KMS-11 (cell line): ENCODE measurements at regions not wholly inside any gene's neighbourhood (a gene's known extent, or its start where the extent isn't known, plus 50 kb on each side); places are given as distances from the start of the nearest gene placed in this dataset.

Experiments
- H2AFZ ChIP-seq: fragments of 200-600 bp; sonication (generic); 2 replicates; pipeline ENCODE4 v1.6.1; 2016; ENCODE audit warnings: antibody characterized with exemption, mixed run types, low read depth
- H3K27ac ChIP-seq: fragments of 200-600 bp; sonication (generic); 2 replicates; pipeline ENCODE4 v1.6.1; 2016; ENCODE audit warnings: mild to moderate bottlenecking, mixed run types
- H3K27me3 ChIP-seq: fragments of 200-600 bp; sonication (generic); 2 replicates; pipeline ENCODE4 v1.6.1; 2017; ENCODE audit warnings: mild to moderate bottlenecking, low read depth, mixed run types, moderate library complexity; ENCODE audit not compliant: insufficient read depth
- H3K36me3 ChIP-seq: fragments of 200-600 bp; sonication (generic); 2 replicates; pipeline ENCODE4 v1.6.1; 2017; ENCODE audit warnings: mild to moderate bottlenecking, mixed run types; ENCODE audit not compliant: insufficient read depth
- H3K4me1 ChIP-seq: fragments of 200-600 bp; sonication (generic); 2 replicates; pipeline ENCODE4 v1.6.1; 2016; ENCODE audit warnings: mild to moderate bottlenecking, low read depth, mixed run types; ENCODE audit not compliant: poor library complexity, severe bottlenecking
- H3K4me2 ChIP-seq: fragments of 200-600 bp; sonication (generic); 2 replicates; pipeline ENCODE4 v1.7.0; 2016; ENCODE audit warnings: mild to moderate bottlenecking, mixed run types
- H3K4me3 ChIP-seq: fragments of 200-600 bp; sonication (generic); IDR thresholded peaks from 2 replicates; pipeline ENCODE4 v1.6.1; 2017; ENCODE audit warnings: low read depth, low read length, mixed read lengths; ENCODE audit not compliant: insufficient read depth
- H3K79me2 ChIP-seq: fragments of 200-600 bp; sonication (generic); 2 replicates; pipeline ENCODE4 v1.6.1; 2016; ENCODE audit warnings: low read depth, mixed run types; ENCODE audit not compliant: insufficient read depth
- H3K9ac ChIP-seq: fragments of 200-600 bp; sonication (generic); 2 replicates; pipeline ENCODE4 v1.6.1; 2016; ENCODE audit warnings: mild to moderate bottlenecking, mixed run types
- H4K20me1 ChIP-seq: fragments of 200-600 bp; sonication (generic); 2 replicates; pipeline ENCODE4 v1.6.1; 2016; ENCODE audit warnings: mild to moderate bottlenecking, mixed run types; ENCODE audit not compliant: insufficient read depth
- TF ChIP-seq, protein P1 (sequence below): fragments of 200-600 bp; sonication (generic); conservative IDR thresholded peaks from 2 replicates; pipeline ENCODE4 v1.6.1; 2017; ENCODE audit warnings: low read depth, mild to moderate bottlenecking, antibody characterized with exemption, low read length, moderate library complexity, mixed read lengths

DNA sequence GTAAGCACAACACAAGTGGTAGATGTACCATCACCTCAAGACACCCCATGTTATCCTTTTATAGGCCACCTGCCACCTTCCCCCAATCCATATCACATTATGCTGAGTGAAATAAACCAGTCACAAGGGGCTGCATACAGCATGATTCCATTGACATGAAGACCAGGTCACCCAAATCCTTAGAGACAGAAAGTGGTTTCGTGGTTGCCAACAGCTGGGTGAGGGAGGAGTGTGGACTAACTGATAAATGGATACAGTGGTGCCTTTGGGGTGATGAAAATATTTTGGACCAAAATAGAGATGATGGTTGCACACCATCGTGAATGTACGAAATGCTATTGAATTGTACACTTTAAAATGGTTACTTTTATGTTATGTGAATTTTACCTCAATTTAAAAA, 65.7 kb upstream of the DMD start:
- H3K4me2 ChIP-seq: no peak overlapping the region
- TF ChIP-seq, protein P1, sequence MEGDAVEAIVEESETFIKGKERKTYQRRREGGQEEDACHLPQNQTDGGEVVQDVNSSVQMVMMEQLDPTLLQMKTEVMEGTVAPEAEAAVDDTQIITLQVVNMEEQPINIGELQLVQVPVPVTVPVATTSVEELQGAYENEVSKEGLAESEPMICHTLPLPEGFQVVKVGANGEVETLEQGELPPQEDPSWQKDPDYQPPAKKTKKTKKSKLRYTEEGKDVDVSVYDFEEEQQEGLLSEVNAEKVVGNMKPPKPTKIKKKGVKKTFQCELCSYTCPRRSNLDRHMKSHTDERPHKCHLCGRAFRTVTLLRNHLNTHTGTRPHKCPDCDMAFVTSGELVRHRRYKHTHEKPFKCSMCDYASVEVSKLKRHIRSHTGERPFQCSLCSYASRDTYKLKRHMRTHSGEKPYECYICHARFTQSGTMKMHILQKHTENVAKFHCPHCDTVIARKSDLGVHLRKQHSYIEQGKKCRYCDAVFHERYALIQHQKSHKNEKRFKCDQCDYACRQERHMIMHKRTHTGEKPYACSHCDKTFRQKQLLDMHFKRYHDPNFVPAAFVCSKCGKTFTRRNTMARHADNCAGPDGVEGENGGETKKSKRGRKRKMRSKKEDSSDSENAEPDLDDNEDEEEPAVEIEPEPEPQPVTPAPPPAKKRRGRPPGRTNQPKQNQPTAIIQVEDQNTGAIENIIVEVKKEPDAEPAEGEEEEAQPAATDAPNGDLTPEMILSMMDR: no peak
- no peaks in the 10 kb centered on the region for H3K36me3 ChIP-seq
- no peak overlapping the region for H3K27ac ChIP-seq
- H3K9ac ChIP-seq: no peak overlapping the region
- no peaks in the 10 kb centered on the region for H3K4me1 ChIP-seq
- H3K4me3 ChIP-seq: no peak overlapping the region
- no peaks in the 10 kb centered on the region for H4K20me1 ChIP-seq
- no peaks in the 10 kb centered on the region for H3K79me2 ChIP-seq
- H3K27me3 ChIP-seq: no peaks in the 10 kb centered on the region
- H2AFZ ChIP-seq: no peak overlapping the region

DNA sequence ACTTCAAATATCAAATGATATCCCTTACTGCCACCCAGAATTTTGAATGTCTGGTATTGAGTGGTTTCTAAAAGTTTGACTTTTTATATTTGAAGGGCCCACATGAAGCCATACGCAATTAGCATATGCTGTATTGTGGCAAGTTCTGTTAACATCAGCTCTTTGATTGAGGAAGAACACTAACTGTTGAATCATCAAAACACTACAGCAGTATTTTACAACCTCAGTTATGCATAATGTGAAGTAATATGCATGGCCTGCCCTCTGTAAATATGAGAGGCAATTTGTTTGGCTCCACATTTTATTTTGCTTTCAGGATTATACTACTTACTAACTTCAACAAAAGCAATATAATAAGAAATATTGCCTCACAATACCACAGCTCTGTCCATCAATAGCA, 62.2 kb upstream of the DMD start:
- H3K4me1 ChIP-seq: no peaks in the 10 kb centered on the region
- H3K79me2 ChIP-seq: no peaks in the 10 kb centered on the region
- no peak overlapping the region for H3K4me3 ChIP-seq
- H3K4me2 ChIP-seq: no peak overlapping the region
- H3K9ac ChIP-seq: no peak overlapping the region
- TF ChIP-seq, protein P1: no peak
- no peak overlapping the region for H2AFZ ChIP-seq
- H3K27me3 ChIP-seq: no peaks in the 10 kb centered on the region
- H3K27ac ChIP-seq: no peak overlapping the region
- H4K20me1 ChIP-seq: no peaks in the 10 kb centered on the region
- no peaks in the 10 kb centered on the region for H3K36me3 ChIP-seq

DNA sequence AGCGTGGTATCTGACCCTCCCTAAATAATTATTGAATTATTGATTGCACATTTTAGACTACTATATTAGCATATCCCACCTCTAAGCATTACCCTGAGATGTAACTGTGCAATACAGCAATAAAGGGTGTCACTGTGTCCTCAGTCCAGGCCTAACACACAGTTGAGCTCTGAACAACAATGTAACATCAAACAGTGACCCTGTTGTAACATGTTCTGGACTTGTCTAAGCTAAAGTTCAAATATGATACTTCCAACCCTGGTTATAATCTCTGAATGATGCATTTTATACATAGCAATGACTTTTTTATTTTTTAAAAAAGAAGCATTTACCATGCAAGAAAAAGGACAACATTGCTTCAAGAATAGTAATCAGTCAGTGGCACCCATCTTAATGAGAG, 61.6 kb upstream of the DMD start:
- Histone ChIP-seq H3K36me3 (no peaks in the 10 kb centered on the region), H3K27ac (no peak overlapping the region), H3K4me3 (no peak overlapping the region), H3K79me2 (no peaks in the 10 kb centered on the region), H3K4me1 (no peaks in the 10 kb centered on the region), H3K9ac (no peak overlapping the region), H3K4me2 (no peak overlapping the region), H4K20me1 (no peaks in the 10 kb centered on the region), H2AFZ (no peak overlapping the region), H3K27me3 (no peaks in the 10 kb centered on the region)
- TF ChIP-seq, protein P1: no peak
